NCI-H146 treated with DMSO at 0.1 percent for 48 hours (cell line): ENCODE measurements at regions not wholly inside any gene's neighbourhood (a gene's known extent, or its start where the extent isn't known, plus 50 kb on each side); places are given as distances from the start of the nearest gene placed in this dataset.
"Not testable (repeated sequence)": the region's sequence is repeated elsewhere in the genome, so short reads cannot be mapped to it uniquely, and the experiment has no call there.

ENCODE experiments used
- DNase-seq: peaks from one replicate; lab custom pipeline; 2025; ENCODE audit not compliant: unreplicated experiment; lab: John Stamatoyannopoulos, UW

GRCh38 chr12:87194389-87194788, 834.8 kb downstream of the C12orf50 start:
- not testable (repeated sequence) for DNase-seq

GRCh38 chr12:87185367-87185766, 843.8 kb downstream of the C12orf50 start:
- DNase-seq = no peak

DNA sequence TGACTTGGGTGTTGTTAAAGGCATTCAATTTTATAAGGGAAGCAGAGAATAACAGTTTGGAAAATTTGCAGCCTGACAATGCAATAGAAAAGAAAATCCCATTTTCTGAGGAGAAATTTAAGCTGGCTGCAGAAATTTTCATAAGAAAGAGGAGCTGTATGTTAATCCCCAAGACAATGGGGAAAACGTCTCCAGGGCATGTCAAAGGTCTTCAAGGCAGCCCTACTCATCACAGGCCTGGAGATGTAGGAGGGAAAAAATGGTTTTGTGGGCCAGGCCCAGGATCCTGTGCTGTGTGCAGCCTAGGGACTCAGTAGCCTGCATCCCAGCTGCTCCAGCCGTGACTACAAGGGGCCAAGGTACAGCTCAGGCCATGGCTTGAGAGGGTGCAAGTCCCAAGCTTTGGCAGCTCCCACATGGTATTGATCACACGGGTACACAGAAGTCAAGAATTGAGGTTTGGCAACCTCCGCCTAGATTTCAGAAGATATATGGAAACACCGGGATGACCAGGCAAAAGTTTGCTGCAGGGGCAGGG, 846.4 kb downstream of the C12orf50 start:
- no peak for DNase-seq

- no peak for DNase-seq
Measured at GRCh38 chr12:87171356-87171755, 857.8 kb downstream of the C12orf50 start.

- DNase-seq = no peak
Measured at GRCh38 chr12:87169010-87169409, 860.2 kb downstream of the C12orf50 start.

- no peak for DNase-seq
Measured at GRCh38 chr12:87165733-87166375, 863.3 kb downstream of the C12orf50 start.

- no peak for DNase-seq
Measured at GRCh38 chr12:87163122-87163521, 866.1 kb downstream of the C12orf50 start.

- DNase-seq = no peak
Measured at GRCh38 chr12:87160848-87161601, 868.2 kb downstream of the C12orf50 start.

DNA sequence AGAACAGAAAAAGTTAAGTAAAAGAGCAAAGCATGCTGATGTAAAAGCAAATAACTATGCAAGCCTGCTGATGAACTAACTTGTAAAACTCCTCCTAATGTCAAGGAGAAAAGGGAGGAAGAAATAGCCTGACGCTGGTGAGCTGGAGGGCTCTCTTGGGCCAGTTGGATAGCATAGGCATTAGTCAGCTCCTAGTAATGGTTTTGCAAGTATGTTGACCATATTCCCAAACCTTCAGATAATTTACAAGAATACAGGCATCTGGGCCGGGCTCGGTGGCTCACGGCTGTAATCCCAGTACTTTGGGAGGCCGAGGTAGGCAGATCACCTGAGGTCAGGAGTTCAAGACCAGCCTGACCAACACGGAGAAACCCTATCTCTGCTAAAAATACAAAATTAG, 871.4 kb downstream of the C12orf50 start:
- DNase-seq = no peak

DNA sequence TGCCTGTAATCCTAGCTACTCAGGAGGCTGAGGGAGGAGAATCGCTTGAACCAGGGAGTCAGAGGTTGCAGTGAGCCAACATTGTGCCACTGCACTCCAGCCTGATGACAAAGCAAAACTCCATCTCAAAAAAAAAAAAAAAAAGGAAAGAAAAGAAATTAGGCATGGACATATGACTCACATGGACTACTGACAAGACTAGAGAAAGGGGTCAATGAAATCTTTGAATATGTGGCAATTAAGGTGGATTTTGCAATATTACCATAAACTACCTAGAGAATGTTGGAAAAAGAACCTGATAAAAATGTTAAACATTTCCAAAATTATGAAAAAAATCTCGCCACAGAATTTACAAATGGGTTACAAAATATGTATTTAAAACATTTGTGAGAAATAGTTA, 873.6 kb downstream of the C12orf50 start:
- DNase-seq = no peak

- DNase-seq = no peak
Measured at GRCh38 chr12:87152841-87153528, 876.2 kb downstream of the C12orf50 start.

DNA sequence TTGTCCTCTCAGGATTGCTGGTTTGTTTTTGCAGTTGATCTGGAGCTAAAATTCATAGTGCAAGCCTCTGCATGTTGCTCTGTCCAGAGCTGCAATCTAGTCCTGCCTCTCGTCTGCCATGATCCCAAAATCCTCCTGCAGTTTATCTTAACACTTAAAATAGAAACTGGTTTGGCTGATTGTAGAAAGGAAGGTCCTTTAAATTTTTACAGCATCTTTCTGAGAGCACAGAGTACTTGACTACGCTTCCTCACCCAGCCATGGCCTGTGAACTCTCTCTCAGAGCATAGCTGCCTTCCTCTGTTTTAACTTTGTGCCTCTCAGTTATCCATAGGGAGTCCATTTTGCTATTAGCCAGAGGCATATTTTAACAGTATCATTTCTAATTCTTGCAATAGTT, 877.1 kb downstream of the C12orf50 start:
- DNase-seq = no peak

DNA sequence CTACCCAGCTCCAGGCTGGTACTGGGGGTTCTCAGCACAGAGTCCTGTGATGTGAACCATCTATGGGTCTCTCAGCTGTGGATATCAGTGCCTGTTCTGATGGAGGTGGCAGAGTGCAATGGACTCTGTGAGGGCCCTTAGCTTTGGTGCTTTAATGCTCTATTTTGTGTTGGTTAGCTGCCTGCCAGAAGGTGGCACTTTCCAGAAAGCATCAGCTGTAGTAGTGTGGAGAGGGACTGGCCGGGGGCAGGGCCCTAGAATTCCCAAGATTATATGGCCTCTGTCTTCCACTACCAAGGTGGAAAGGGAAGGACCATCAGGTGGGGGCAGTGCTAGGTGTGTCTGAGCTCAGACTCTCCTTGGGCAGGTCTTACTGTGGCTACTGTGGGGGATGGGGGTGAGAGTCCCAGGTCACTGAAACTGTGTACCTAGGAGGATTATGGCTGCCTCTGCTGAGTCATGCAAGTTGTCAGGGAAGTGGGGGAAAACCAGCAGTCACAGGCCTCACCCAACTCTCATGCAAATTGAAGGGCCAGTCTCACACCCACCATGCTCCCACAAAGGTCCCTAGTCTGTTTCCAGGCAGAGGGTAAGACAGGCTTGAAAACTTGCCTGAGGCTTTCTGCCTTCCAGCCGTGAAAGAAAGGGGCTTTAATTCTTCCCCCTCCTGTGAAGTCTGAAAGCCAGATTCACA, 878.1 kb downstream of the C12orf50 start:
- DNase-seq = no peak

DNA sequence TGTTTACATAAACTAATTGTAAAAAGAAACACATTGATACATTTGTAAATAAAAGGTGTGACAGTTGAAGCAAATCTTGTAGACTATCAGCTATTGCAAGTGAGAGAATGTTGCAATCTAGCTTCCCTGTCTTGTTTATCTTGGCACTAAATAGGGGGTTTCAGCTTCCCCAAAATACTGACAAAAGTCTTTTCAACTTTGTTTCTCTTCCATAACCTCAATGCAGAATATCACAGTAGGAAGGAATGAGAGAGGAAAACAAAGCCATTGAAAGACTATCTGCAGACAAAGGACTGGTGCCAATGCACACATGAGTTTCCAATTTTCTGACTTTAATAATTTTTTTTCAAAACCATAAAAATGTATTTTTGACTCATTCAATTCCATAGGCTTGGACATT, 886.2 kb upstream of the MGAT4C start:
- no peak for DNase-seq

GRCh38 chr12:87141091-87141490, 884.9 kb upstream of the MGAT4C start:
- no peak for DNase-seq

DNA sequence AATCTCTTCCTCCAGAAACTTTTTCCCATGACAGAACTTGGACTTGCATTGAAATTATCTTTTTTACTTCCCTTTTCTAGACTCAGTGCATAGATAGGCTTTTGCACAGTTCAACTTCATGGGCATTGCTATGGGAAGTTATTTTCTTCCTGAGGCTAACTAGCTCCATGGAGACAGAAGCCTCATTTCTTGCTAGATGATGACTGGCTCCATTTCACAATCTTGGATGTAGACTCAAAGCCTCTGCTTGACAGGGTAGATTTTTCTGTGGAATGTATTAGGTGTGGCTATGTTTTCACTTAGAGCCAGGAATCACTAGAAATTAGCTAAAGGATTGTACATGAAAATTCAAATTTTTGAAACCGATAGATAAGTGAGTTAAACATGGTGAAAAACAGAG, 884.1 kb upstream of the MGAT4C start:
- DNase-seq = no peak

DNA sequence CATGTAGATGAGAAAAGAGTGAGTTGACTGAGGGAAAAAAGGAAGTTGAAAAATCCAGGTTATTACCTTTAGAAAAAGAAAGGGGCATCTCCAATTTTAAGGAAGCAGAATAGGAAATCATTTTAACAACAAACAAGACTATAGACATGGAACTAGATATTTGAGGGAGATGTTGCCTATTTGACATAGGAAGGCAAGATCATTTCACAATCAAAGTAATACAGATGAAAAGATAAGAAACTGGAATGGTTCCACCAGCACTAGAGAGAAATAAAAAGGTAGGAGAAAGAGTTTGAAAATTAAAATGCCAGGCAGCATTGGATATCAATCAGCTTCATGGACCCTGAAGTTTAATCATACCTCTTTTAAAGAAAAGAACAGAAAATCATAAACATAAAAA, 881.0 kb upstream of the MGAT4C start:
- no peak for DNase-seq

DNA sequence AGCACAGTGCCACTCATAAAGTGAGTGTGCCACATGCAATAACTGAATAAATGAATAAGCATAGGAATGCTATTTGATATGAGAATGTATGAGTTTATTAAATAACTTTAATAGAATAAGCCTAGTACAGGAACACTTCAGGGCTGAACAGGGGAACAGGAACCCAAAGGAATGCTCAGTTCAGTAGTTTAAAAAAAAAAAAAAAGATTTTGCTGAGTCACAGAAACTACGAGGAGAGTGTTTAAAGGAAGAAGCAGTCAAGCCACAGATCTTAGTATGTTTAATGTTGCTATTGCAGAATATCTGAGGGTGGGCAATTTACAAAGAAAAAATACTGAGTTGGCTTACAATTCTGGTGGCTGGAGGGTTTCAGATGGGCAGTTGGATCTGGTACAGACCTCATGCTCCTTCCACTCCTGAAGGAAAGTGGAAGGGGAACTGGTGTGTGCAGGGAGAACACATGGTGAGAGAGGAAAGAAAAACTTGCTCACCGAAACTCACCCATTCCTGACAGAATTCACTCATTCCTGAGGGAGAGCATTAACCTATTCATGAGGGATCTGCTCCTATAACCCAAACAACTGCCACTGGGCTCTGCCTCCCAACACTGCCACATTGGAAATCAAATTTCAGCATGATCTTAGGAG, 880.3 kb upstream of the MGAT4C start:
- DNase-seq = no peak

- no peak for DNase-seq
Measured at GRCh38 chr12:87127272-87127671, 871.1 kb upstream of the MGAT4C start.

- no peak for DNase-seq
Measured at GRCh38 chr12:87121896-87122295, 865.7 kb upstream of the MGAT4C start.

DNA sequence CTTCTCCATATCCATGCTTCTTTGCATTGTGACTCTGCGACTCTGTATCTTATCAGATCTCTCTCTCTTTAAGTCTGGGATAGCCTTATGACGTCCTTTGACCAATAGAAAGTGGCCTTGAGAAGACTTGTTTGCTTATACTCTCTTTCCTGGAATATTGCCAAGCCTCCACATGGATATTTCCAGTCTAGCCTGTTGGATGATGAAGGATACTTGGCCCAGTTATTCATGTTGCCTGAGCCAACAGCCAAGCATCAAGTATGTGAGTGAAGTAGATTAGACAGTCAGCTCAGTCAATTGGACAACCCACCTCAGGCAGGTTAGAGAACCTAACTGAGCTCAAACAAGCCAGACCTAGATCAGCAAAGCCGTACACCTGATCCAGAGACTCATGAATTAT, 864.2 kb upstream of the MGAT4C start:
- DNase-seq = no peak
